ENCODE measurements at regions not wholly inside any gene's neighbourhood (a gene's known extent, or its start where the extent isn't known, plus 50 kb on each side); places are given as distances from the start of the nearest gene placed in this dataset.
A peak's percentile ranks its signal among the peaks of the same experiment; 100 is the strongest.
"Not testable (repeated sequence)": the region's sequence is repeated elsewhere in the genome, so short reads cannot be mapped to it uniquely, and the experiment has no call there.

DNA sequence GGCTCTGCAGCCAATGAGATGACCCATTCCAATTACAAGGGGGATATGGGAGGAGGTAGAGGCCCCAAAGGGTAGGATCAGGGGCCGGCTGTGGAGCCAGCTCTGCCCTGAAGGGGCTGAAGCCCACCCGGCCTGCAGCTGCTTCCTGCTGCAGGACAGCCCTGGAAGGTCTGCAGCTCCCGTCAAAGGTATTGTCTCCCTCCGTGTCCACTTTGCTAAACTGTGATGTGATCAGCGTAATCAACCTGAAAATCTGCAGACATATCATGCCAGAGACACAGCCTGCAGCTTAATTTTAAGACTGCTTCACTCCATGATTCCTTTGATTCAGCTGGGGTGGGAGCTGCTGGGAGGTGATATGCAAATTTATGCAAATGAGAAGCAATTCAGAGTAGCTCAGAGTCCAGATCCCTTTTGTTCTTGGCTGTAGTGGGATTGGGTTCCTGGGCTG is 90.7 kb downstream of the GADD45G start:
- intact Hi-C loops (cut with micrococcal nuclease), result no loop called here
- Mint-ChIP-seq H3K27me3 (no peaks in the 10 kb centered on the region), H3K4me1 (peaks cover 55% of the 10 kb centered on the region), H3K9me3 (no peaks in the 10 kb centered on the region), H3K27ac (no peak overlapping the region), H3K36me3 (ENCODE audit: low read depth) (peaks cover 4% of the 10 kb centered on the region), H3K4me3 (no peak overlapping the region)
- no peak for DNase-seq

DNA sequence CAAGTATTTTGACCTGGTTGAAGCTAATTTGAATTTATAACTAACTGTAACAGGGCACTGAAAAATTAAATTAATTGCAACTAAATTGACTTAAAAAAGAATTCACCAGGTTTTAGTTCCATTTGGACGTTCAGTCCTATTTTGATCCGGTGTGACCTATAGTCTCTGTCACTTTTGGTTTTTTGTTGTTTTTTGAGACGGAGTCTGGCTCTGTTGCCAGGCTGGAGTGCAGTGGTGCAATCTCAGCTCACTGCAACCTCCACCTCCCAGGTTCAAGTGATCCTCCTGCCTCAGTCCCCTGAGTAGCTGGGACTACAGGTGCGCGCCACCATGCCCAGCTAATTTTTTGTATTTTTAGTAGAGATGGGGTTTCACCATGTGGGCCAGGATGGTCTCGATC is 91.2 kb downstream of the GADD45G start:
- intact Hi-C loops (cut with micrococcal nuclease); H3K36me3 Mint-ChIP-seq (ENCODE audit: low read depth); DNase-seq; H3K27ac Mint-ChIP-seq; H3K4me3 Mint-ChIP-seq; H3K9me3 Mint-ChIP-seq; H3K27me3 Mint-ChIP-seq: not testable (repeated sequence)
- peaks cover 54% of the 10 kb centered on the region for H3K4me1 Mint-ChIP-seq

DNA sequence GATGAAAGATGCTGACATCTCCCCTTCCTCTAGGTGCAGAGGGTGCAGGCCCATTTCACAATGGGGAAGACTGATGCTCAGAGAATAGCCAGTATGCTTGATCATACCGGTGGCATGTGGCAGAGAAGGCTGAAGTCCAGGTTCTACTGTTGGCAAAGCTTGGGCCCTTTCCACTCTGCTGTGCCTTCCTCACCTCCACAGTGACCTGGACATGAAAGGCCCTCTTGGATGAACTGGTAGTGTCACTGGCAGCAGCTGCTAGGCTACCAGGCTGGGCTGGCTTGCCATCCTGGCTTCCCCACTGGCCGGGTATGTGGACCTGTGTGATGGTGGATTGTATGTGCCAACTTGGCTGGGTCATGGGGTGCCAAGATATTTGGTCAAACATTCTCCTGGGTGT is 92.0 kb downstream of the GADD45G start:
- Mint-ChIP-seq H3K9me3 (no peaks in the 10 kb centered on the region), H3K4me1 (peaks cover 49% of the 10 kb centered on the region), H3K27me3 (no peaks in the 10 kb centered on the region), H3K4me3 (no peak overlapping the region), H3K36me3 (ENCODE audit: low read depth) (peaks cover 4% of the 10 kb centered on the region), H3K27ac (no peak overlapping the region)
- intact Hi-C loops (cut with micrococcal nuclease), result no loop called here
- DNase-seq, result no peak

DNA sequence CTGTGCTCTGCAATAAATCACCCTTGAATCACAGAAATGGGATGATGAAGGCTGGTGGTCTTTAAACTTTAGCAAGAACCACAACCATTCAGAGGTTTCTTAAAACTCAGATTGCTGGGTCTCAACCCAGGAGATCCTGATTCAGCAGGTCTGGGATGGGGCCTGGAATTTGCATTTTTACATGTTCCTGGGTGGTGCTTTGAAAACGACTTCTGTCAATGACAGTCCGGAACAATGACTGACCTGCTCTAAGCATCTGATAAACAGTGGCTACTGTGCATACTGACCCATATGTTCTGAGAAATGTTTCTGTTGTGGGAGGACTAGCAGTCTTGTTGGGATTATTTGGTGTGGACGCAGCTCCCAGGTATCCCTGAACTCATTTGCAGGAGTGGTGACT is 92.7 kb downstream of the GADD45G start:
- H3K27me3 Mint-ChIP-seq, result no peaks in the 10 kb centered on the region
- no peak overlapping the region for H3K4me3 Mint-ChIP-seq
- H3K36me3 Mint-ChIP-seq (ENCODE audit: low read depth), result peaks cover 9% of the 10 kb centered on the region
- peaks cover 47% of the 10 kb centered on the region for H3K4me1 Mint-ChIP-seq
- H3K27ac Mint-ChIP-seq, result peak overlapping the region; percentile 35
- intact Hi-C loops (cut with micrococcal nuclease), result no loop called here
- no peak for DNase-seq
- H3K9me3 Mint-ChIP-seq, result no peaks in the 10 kb centered on the region

DNA sequence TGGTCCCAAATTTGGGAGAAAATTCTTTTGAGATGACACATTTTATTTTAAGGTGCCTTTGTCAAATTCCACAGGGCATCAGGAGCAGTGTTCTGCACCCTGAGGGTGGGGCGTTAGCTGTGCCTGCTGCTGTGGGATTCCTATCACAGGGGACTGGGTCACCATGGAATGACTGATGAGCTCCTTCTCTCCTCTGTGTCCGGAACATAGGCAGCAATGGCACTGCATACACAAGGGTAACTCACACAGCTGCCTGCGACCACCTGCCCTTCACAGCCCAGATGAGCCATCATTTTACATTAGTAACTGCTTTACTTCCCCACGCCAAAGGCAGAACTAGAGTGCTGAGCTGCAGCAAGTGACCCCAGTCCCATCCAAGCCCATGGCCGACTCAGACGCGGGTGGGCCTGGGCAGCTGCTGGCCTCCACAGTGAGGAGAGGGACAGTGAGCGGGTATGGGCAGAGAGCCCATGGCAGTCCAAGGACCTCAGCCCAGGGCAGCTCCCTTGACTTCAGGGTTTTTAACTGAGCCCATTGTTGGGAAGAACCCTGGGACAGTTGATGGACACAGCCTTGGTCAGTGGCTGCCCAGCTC is 93.7 kb downstream of the GADD45G start:
- Mint-ChIP-seq H3K9me3 (no peaks in the 10 kb centered on the region), H3K4me3 (no peak overlapping the region), H3K27me3 (no peaks in the 10 kb centered on the region), H3K27ac (peak overlapping the region; percentile 35), H3K36me3 (ENCODE audit: low read depth) (peaks cover 15% of the 10 kb centered on the region), H3K4me1 (peaks cover 50% of the 10 kb centered on the region)
- intact Hi-C loops (cut with micrococcal nuclease), result no loop called here
- no peak for DNase-seq

DNA sequence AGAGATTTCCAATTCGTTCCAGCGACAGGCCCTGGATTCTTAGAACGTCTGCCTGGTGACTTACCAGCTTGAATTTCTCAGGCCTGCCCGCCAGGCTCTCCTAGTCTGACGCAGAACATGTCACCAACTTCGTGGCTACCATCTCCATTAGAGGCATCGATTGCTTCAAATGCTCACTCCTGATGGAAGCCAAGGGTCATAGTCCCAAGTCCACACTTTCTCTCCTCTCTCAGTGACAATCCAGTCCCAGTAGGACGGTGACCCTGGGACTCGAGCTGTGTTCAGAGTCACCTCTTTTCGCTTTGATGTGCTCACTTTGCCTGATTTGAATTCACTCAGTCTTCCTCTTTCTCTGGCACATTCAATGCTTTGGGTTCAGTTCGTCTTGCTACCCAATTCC is 94.8 kb downstream of the GADD45G start:
- no peaks in the 10 kb centered on the region for H3K9me3 Mint-ChIP-seq
- intact Hi-C loops (cut with micrococcal nuclease), result loop anchor here (2.0 to 10.0 kb wide), 4 partner anchors 42 to 385 kb away; partner anchors contain the start of genes CKS2 and SECISBP2
- peaks cover 62% of the 10 kb centered on the region for H3K4me1 Mint-ChIP-seq
- DNase-seq, result no peak
- peak overlapping the region; percentile 89 for H3K27ac Mint-ChIP-seq
- H3K36me3 Mint-ChIP-seq (ENCODE audit: low read depth), result peaks cover 24% of the 10 kb centered on the region
- H3K4me3 Mint-ChIP-seq, result peak overlapping the region; percentile 7
- H3K27me3 Mint-ChIP-seq, result no peaks in the 10 kb centered on the region

DNA sequence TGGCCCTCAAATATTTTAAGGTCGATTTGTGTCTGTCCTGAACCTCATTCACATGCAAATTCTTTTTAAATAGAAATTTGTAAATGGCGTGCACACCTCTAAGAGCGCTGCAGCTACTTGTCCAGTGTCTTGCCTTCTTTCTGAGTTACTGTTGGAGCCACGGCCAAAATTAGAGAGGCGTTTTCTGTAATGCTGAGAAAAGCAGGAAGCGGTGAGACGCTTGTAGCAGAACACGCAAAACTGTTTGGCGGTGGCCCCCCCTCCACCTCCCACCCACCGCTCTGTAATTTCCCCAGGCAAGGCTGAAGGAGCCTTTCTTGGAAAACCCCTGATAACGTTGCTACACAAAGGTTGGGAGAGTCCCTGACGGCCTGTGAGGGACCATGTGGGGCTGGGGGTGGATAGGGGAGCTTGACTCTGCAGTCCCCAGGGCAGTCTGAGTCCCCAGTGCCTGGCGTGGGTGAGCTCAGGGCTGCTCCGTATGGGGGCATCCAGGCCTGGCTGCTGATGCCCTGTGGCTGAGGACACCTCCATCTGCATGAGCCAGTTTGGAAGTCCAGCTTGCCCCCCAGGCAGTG is 96.5 kb downstream of the GADD45G start:
- intact Hi-C loops (cut with micrococcal nuclease), result loop anchor here (1.0 to 10.0 kb wide), 8 partner anchors 11 to 387 kb away; partner anchors contain the start of genes CKS2 and SECISBP2
- H3K36me3 Mint-ChIP-seq (ENCODE audit: low read depth), result peaks cover 31% of the 10 kb centered on the region
- H3K27me3 Mint-ChIP-seq, result no peaks in the 10 kb centered on the region
- H3K4me3 Mint-ChIP-seq, result peak overlapping the region; percentile 99
- peaks cover 73% of the 10 kb centered on the region for H3K4me1 Mint-ChIP-seq
- H3K27ac Mint-ChIP-seq, result peak overlapping the region; percentile 98
- peak; percentile 93 for DNase-seq
- no peaks in the 10 kb centered on the region for H3K9me3 Mint-ChIP-seq

DNA sequence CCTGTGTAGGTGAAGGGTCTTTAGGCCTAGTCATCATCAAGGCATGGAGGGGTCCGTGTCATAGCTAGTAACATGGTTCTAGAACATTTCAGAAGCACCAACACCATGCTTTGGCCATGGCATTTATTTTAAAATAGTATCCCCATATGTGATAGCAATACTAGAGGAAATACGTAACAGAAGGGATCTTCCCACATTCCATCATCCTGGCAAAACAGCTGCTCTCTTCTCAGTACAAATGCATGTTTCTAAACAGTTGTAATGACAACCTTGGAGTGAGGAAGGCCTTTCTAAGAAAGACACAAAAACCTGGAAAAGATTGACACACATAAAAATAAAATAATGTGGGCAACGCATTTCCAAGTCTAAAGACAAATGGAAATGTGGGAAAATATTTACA is 97.6 kb downstream of the GADD45G start:
- Mint-ChIP-seq H3K27me3 (no peaks in the 10 kb centered on the region), H3K4me1 (peaks cover 72% of the 10 kb centered on the region), H3K36me3 (ENCODE audit: low read depth) (peaks cover 39% of the 10 kb centered on the region), H3K4me3 (peak overlapping the region; percentile 99), H3K27ac (peak overlapping the region; percentile 98), H3K9me3 (no peaks in the 10 kb centered on the region)
- no peak for DNase-seq
- intact Hi-C loops (cut with micrococcal nuclease), result loop anchor here (5.0 to 10.0 kb wide), 3 partner anchors 45 to 388 kb away; partner anchors contain the start of genes CKS2 and SECISBP2

DNA sequence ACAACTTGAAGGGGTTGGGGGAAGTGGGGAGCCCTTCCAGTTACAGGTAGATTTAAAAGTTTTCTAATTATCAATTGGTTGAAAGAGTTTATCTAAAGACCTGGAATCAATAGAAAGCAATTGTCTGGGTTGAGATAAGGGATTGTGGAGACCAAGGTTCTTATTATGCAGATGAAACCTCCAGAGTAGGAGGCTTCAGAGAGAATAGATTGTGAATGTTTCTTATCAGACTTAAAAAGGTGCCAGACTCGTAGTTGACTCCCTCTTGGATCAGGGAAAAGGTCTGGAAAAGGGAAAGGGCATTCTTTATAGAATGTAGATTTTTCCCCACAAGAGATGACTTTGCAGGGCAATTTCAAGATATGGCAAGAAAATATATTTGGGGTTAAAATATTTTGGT is 100.8 kb downstream of the GADD45G start:
- Mint-ChIP-seq H3K4me1 (peaks cover 82% of the 10 kb centered on the region), H3K27me3 (no peaks in the 10 kb centered on the region), H3K36me3 (ENCODE audit: low read depth) (peaks cover 67% of the 10 kb centered on the region), H3K4me3 (peak overlapping the region; percentile 83), H3K9me3 (peaks cover 12% of the 10 kb centered on the region), H3K27ac (peak overlapping the region; percentile 71)
- intact Hi-C loops (cut with micrococcal nuclease), result loop anchor here (10.0 kb wide), 1 partner anchor 391 kb away; the partner anchor contains the start of genes CKS2 and SECISBP2
- DNase-seq, result no peak

DNA sequence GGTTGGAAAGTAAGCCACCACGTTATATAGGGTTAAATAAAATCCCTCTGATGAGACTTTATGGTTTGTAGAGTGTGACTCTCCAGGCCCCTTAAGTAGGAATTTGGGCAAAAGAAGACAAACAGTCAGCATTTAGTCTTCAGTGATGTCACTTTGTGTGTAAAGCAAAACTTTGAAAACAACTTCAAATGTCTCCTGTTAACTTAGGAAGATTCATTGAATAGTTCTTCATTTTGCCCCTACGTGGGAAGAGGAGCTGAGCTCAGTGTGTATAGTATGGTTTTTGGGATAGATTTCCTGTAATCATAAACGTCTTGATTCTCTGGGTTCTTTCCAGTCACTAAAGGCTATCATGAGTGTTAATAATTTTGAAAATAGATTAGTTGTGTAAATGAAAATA is 101.3 kb downstream of the GADD45G start:
- Mint-ChIP-seq H3K4me3 (peak overlapping the region; percentile 83), H3K27ac (peak overlapping the region; percentile 71), H3K9me3 (peaks cover 12% of the 10 kb centered on the region), H3K36me3 (ENCODE audit: low read depth) (peaks cover 72% of the 10 kb centered on the region), H3K27me3 (no peaks in the 10 kb centered on the region), H3K4me1 (peaks cover 82% of the 10 kb centered on the region)
- intact Hi-C loops (cut with micrococcal nuclease), result loop anchor here (10.0 kb wide), 1 partner anchor 391 kb away; the partner anchor contains the start of genes CKS2 and SECISBP2
- DNase-seq, result no peak

DNA sequence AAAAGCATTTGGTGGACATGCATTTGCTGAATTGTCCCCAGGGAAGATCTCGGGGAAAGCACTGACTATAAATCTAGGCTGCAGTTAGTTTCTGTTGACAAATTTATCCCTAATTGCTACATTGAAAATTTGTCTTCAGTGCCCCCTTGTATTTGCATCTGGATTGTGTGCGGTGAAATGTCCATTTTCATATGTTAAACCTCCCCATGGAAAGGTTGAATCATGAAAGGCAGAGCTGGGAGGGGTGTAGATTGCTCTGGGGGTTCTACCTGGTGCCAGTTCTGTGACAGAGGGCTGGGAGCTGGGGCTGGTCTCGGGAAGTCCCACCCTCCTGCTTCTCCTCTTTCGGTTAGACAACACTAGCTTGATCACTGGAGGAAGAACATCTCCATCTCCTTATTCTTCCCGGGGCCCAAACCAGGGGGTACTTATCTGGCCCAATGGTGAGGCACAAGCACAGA is 101.9 kb downstream of the GADD45G start:
- peak overlapping the region; percentile 66 for H3K4me3 Mint-ChIP-seq
- H3K27ac Mint-ChIP-seq, result peak overlapping the region; percentile 60
- no peaks in the 10 kb centered on the region for H3K27me3 Mint-ChIP-seq
- DNase-seq, result no peak
- peaks cover 75% of the 10 kb centered on the region for H3K36me3 Mint-ChIP-seq (ENCODE audit: low read depth)
- peaks cover 12% of the 10 kb centered on the region for H3K9me3 Mint-ChIP-seq
- intact Hi-C loops (cut with micrococcal nuclease), result loop anchor here (10.0 kb wide), 1 partner anchor 392 kb away; the partner anchor contains the start of genes CKS2 and SECISBP2
- peaks cover 85% of the 10 kb centered on the region for H3K4me1 Mint-ChIP-seq

DNA sequence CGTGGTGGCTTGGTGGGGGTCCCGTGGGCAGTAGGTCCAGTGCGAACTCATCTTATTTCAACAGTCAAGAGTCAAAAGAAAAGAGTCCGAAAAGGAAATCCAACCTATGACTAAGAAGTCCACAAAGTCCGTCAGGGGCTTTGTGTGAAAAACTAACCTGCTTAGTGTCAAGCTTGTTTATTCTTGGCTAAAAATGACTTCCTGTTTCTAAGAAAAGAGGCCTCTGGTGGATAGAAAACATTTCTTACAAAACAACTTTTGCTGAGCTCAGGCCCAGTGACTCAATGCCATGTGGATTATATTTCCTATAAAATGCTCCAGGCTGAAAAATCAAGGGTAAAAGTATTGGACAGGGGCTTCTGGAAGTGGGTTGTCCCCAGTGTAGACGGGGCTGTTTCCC is 105.9 kb downstream of the GADD45G start:
- H3K4me1 Mint-ChIP-seq, result peaks cover 75% of the 10 kb centered on the region

DNA sequence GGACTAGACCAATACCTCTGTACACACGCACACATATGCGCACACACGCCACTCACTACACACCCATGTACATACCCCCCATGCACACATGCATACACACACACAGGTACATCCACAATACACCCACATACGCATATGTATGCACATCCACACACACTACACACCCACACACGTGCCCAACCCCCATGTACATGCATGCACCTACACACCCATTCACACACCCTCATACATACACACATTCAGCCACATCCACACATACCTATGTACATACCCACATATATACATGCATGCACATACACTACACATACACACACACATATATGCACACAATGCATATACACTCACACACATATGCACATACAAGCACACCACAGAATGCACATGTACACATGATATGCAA is 107.1 kb downstream of the GADD45G start:
- H3K27me3 Mint-ChIP-seq, result no peaks in the 10 kb centered on the region
- peak overlapping the region; percentile 1 for H3K27ac Mint-ChIP-seq
- peaks cover 71% of the 10 kb centered on the region for H3K4me1 Mint-ChIP-seq
- peaks cover 12% of the 10 kb centered on the region for H3K9me3 Mint-ChIP-seq
- no peak overlapping the region for H3K4me3 Mint-ChIP-seq
- no peak for DNase-seq
- H3K36me3 Mint-ChIP-seq (ENCODE audit: low read depth), result peaks cover 65% of the 10 kb centered on the region
- intact Hi-C loops (cut with micrococcal nuclease), result no loop called here

More for the DNA sequence above, 105.9 kb downstream of the GADD45G start:
- peaks cover 12% of the 10 kb centered on the region for H3K9me3 Mint-ChIP-seq
- H3K36me3 Mint-ChIP-seq (ENCODE audit: low read depth), result peaks cover 69% of the 10 kb centered on the region
- no peaks in the 10 kb centered on the region for H3K27me3 Mint-ChIP-seq
- intact Hi-C loops (cut with micrococcal nuclease), result no loop called here
- no peak for DNase-seq
- peak overlapping the region; percentile 50 for H3K4me3 Mint-ChIP-seq
- peak overlapping the region; percentile 81 for H3K27ac Mint-ChIP-seq

DNA sequence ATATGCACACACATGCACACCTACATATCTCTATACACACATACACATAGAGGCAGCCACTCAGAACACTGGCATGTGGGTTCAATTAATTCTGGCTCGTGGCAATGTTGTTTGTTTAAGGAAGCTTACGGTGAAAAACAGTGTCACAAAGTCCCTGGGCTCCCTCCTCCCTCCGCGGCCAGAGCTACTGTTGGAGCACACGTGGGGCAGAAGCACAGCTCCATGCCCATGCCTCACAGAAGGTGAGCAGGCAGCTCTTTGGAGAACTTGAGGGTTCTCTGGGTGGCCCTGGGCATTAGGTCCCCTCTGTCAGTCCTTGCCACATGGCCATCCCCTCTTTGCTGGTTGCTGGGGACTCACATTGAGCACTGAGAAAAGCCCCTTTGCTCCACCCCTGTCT is 107.5 kb downstream of the GADD45G start:
- Mint-ChIP-seq H3K36me3 (ENCODE audit: low read depth) (peaks cover 65% of the 10 kb centered on the region), H3K4me3 (no peak overlapping the region), H3K27me3 (no peaks in the 10 kb centered on the region), H3K27ac (no peak overlapping the region), H3K4me1 (peaks cover 71% of the 10 kb centered on the region), H3K9me3 (peaks cover 16% of the 10 kb centered on the region)
- intact Hi-C loops (cut with micrococcal nuclease), result no loop called here
- DNase-seq, result no peak
